Thyroid gland (tissue), 4 donors: ENCODE measurements at regions not wholly inside any gene's neighbourhood (a gene's known extent, or its start where the extent isn't known, plus 50 kb on each side); places are given as distances from the start of the nearest gene placed in this dataset.

ENCODE experiments used
- POLR2A ChIP-seq, 2 donors: fragments of 450-650 bp; IDR thresholded peaks; one replicate each; pipeline ENCODE4 v1.6.1; 2017; ENCODE audit warnings: antibody characterized with exemption in 2 of 2, mild to moderate bottlenecking in 2 of 2, moderate library complexity in 1 of 2
- TF ChIP-seq, protein P1 (sequence below), 6 experiments: fragments of 200-600 bp in 3 of 6; fragments of 450-650 bp in 3 of 6; sonication (generic) in 3 of 6; IDR thresholded peaks; one replicate each; pipeline ENCODE4 v1.5.1; 2016 to 2019; ENCODE audit warnings: antibody characterized with exemption in 6 of 6, mild to moderate bottlenecking in 2 of 6, inconsistent platforms in 1 of 6, moderate library complexity in 1 of 6

DNA sequence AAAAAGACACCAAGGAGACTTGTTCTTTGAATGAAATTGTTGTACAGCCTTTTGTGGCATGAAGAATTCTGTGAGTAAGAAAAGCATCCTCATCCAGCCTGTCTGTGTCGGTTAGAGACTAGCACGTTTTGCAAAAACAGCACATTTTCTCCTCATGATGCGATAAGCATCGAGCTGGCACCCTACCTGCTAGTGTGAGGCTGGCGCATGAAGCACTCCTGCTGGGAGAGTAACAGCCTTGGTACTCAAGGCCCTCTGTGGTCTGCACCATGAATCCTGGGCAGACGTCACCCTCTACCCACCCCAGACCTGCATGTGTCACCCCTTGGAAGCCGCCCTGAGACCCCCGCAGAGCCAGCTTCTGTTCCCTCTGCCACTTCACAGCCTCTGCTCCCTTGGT is 92.6 kb upstream of the TMEM132E start:
- TF ChIP-seq, protein P1, sequence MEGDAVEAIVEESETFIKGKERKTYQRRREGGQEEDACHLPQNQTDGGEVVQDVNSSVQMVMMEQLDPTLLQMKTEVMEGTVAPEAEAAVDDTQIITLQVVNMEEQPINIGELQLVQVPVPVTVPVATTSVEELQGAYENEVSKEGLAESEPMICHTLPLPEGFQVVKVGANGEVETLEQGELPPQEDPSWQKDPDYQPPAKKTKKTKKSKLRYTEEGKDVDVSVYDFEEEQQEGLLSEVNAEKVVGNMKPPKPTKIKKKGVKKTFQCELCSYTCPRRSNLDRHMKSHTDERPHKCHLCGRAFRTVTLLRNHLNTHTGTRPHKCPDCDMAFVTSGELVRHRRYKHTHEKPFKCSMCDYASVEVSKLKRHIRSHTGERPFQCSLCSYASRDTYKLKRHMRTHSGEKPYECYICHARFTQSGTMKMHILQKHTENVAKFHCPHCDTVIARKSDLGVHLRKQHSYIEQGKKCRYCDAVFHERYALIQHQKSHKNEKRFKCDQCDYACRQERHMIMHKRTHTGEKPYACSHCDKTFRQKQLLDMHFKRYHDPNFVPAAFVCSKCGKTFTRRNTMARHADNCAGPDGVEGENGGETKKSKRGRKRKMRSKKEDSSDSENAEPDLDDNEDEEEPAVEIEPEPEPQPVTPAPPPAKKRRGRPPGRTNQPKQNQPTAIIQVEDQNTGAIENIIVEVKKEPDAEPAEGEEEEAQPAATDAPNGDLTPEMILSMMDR (IDR thresholded peaks at IDR 0.05): no peak
- no peak for TF ChIP-seq POLR2A (IDR thresholded peaks at IDR 0.05)
